IgD-negative memory B cell (primary cell): ENCODE measurements at regions not wholly inside any gene's neighbourhood (a gene's known extent, or its start where the extent isn't known, plus 50 kb on each side); places are given as distances from the start of the nearest gene placed in this dataset.
"Not testable (repeated sequence)": the region's sequence is repeated elsewhere in the genome, so short reads cannot be mapped to it uniquely, and the experiment has no call there.

ENCODE experiments used
- H3K27ac Mint-ChIP-seq, 3 donors: one replicate each; pipeline ENCODE4 v1.8.0; 2020 to 2022; ENCODE audit warnings: mild to moderate bottlenecking in 3 of 3, mixed read lengths in 3 of 3, moderate library complexity in 1 of 3
- H3K27me3 Mint-ChIP-seq: one replicate; pipeline ENCODE4 v1.8.0; 2021; ENCODE audit warnings: mixed read lengths
- H3K36me3 Mint-ChIP-seq: one replicate; pipeline ENCODE4 v1.8.0; 2020; ENCODE audit warnings: mild to moderate bottlenecking, mixed read lengths
- H3K4me1 Mint-ChIP-seq, 3 donors: one replicate each; pipeline ENCODE4 v1.8.0; 2020 to 2022; ENCODE audit warnings: mixed read lengths in 3 of 3, mild to moderate bottlenecking in 1 of 3
- H3K4me3 Mint-ChIP-seq, 4 donors: one replicate each; pipeline ENCODE4 v1.8.0; 2020 to 2022; ENCODE audit warnings: mild to moderate bottlenecking in 4 of 4, mixed read lengths in 4 of 4, moderate library complexity in 3 of 4
- H3K9me3 Mint-ChIP-seq, 3 donors: one replicate each; pipeline ENCODE4 v1.8.0; 2020 to 2021; ENCODE audit warnings: mixed read lengths in 3 of 3, mild to moderate bottlenecking in 1 of 3

GRCh38 chr21:28423521-28424190 is 569.0 kb downstream of the LTN1 start:
- Mint-ChIP-seq H3K36me3 (no peaks in the 10 kb centered on the region), H3K27ac (no peak overlapping the region), H3K27me3 (no peaks in the 10 kb centered on the region), H3K4me3 (no peak overlapping the region), H3K4me1 (no peaks in the 10 kb centered on the region), H3K9me3 (no peaks in the 10 kb centered on the region)

DNA sequence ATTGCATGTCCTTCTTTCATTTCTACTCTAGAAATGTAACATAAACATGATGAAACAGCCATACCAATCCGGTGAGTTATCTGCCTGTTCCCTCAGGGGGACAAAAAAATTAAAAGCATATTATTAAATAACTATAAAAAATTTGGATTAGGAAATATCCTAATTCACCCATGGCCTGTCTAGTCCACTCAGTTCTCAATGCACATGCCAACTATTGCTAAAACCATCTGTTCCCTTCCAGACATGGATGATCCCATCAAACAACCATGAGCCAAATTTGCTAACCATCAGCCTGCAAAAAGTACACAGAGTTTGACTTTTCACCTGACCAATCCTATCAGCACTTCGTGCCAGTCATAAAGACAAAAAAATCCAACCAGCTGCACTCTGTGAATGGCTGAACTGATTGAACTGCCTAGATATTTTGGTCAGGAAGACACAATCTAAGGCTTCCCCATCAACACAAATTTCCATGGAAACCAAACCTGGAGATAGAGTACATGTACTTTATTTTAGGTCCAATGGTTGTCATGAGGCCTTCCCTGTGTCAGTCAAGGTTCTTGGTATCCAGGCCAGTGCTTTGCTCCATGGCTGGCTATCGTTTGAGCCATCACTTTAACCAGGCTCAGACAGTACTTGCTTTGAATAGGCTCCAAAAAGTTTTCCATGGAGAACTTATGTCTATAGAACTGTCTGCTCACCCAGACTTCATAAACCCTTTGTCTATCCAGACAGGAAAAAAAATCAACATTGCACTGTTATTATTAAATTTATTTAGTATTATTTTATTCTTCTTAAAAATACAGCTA is 570.8 kb downstream of the LTN1 start:
- H3K27ac Mint-ChIP-seq = no peak overlapping the region
- no peaks in the 10 kb centered on the region for H3K9me3 Mint-ChIP-seq
- H3K4me3 Mint-ChIP-seq = no peak overlapping the region
- no peaks in the 10 kb centered on the region for H3K27me3 Mint-ChIP-seq
- no peaks in the 10 kb centered on the region for H3K4me1 Mint-ChIP-seq
- no peaks in the 10 kb centered on the region for H3K36me3 Mint-ChIP-seq

DNA sequence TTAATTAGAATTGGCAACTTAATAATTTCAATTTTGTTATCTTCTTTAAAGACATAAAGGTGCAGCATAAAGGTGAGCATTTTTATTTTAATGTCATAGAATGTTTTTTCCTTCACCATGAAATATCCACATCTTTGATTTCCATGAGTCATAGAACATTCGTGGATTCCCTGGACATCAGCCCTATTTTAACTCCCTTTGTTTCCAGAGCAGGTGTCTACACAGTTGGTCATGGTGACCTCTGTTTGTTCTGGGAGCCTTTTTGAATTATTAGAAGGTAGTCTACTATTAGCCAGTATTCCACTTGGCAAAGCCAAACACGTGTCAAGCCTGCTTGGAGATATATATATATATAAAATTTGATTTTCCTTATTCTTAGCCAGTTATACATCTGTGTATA is 572.9 kb downstream of the LTN1 start:
- Mint-ChIP-seq H3K27me3 (no peaks in the 10 kb centered on the region), H3K27ac (no peak overlapping the region), H3K9me3 (no peaks in the 10 kb centered on the region), H3K4me1 (no peaks in the 10 kb centered on the region), H3K4me3 (no peak overlapping the region), H3K36me3 (no peaks in the 10 kb centered on the region)

- no peaks in the 10 kb centered on the region for H3K9me3 Mint-ChIP-seq
- no peaks in the 10 kb centered on the region for H3K36me3 Mint-ChIP-seq
- H3K4me1 Mint-ChIP-seq = no peaks in the 10 kb centered on the region
- no peak overlapping the region for H3K4me3 Mint-ChIP-seq
- no peak overlapping the region for H3K27ac Mint-ChIP-seq
- H3K27me3 Mint-ChIP-seq = no peaks in the 10 kb centered on the region
Observed at GRCh38 chr21:28418726-28419514, 573.8 kb downstream of the LTN1 start.

DNA sequence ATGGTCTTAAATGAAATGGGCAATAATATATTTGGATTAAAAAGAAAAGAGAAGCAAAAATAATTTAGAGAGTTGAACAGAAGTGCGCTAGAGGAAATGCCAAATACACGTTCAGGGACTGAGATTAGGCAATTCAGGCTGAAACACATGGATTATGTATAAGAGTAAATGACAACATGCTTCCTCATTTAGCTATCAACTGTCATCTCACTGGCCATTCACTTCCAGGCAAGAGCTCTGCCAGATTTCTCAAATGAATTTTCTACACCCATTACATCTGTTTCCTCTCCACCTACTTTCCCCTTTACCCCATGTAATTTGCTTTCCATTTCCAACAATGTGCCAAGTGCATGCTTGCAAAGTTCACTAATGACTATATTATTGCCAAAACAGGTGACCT is 582.4 kb downstream of the LTN1 start:
- no peak overlapping the region for H3K27ac Mint-ChIP-seq
- H3K4me3 Mint-ChIP-seq = no peak overlapping the region
- no peaks in the 10 kb centered on the region for H3K27me3 Mint-ChIP-seq
- H3K9me3 Mint-ChIP-seq = no peaks in the 10 kb centered on the region
- no peaks in the 10 kb centered on the region for H3K36me3 Mint-ChIP-seq
- no peaks in the 10 kb centered on the region for H3K4me1 Mint-ChIP-seq

DNA sequence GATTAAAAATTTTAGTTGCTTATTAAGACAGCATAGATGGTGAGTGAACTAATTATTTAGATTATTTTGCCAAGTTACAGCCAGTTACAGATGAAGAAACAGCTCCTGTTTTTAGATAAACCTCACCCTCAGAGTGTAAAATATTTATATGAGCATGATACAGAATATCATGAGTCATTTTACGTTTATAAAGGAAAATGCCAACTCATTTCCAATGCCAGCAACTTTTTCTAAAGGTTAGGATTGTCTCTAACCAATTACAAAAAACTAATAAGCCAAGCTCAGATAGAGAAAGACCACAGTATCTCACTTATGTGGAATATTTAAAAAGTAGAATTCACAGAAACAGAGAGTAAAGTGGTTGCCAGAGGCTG is 590.1 kb downstream of the LTN1 start:
- no peaks in the 10 kb centered on the region for H3K36me3 Mint-ChIP-seq
- no peak overlapping the region for H3K27ac Mint-ChIP-seq
- no peaks in the 10 kb centered on the region for H3K27me3 Mint-ChIP-seq
- H3K4me3 Mint-ChIP-seq = no peak overlapping the region
- peaks cover 0 to 2% (median 0%) of the 10 kb centered on the region in 3 donors for H3K9me3 Mint-ChIP-seq
- H3K4me1 Mint-ChIP-seq = no peaks in the 10 kb centered on the region

DNA sequence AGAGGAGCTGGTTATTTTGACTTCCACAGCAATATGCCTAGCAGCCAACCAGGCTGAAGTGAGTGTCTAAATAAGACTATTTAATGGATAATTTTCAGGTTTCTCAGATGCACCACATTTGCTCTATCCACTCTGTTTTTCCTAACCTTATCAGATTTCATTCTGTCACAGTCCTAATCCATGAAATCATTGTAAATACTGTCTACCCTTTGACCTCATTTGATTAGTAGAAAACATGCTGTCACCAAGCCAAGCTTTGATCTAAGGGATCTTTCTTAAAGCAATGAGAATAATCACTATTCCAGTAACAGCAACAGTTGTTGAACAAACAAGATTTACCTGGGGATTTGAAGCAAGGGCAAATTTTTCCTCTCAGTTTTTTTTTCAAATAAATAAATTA is 595.6 kb downstream of the LTN1 start:
- no peaks in the 10 kb centered on the region for H3K27me3 Mint-ChIP-seq
- H3K4me3 Mint-ChIP-seq = no peak overlapping the region
- H3K36me3 Mint-ChIP-seq = no peaks in the 10 kb centered on the region
- peaks cover 0 to 5% (median 4%) of the 10 kb centered on the region in 3 donors for H3K9me3 Mint-ChIP-seq
- no peaks in the 10 kb centered on the region for H3K4me1 Mint-ChIP-seq
- no peak overlapping the region for H3K27ac Mint-ChIP-seq

DNA sequence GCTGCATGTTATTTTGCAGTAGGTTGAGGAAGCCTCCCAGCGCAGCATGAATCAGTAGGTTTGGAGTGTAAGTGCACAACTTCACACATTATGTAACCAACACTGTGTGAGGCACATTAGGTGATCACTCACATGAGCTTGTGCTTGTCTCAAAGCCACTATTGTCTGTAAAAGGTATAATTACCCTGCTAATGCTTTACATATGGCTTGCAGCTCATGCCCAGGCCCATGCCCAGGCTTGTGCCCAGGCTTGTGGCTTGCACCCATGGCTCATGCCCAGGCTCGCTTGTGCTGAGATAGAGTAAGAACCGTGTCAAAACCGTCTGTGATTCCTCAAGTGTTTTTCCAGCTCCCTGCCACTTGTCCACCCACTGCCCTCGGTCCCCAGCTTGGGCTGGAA is 596.3 kb downstream of the LTN1 start:
- no peaks in the 10 kb centered on the region for H3K36me3 Mint-ChIP-seq
- peaks cover 0 to 5% (median 4%) of the 10 kb centered on the region in 3 donors for H3K9me3 Mint-ChIP-seq
- peak overlapping the region in 1 of 4 donors; percentile 68 for H3K4me3 Mint-ChIP-seq
- no peaks in the 10 kb centered on the region for H3K4me1 Mint-ChIP-seq
- no peak overlapping the region for H3K27ac Mint-ChIP-seq
- H3K27me3 Mint-ChIP-seq = no peaks in the 10 kb centered on the region

- no peak overlapping the region for H3K4me3 Mint-ChIP-seq
- no peaks in the 10 kb centered on the region for H3K27me3 Mint-ChIP-seq
- peaks cover 0 to 5% (median 3%) of the 10 kb centered on the region in 3 donors for H3K9me3 Mint-ChIP-seq
- H3K36me3 Mint-ChIP-seq = no peaks in the 10 kb centered on the region
- H3K27ac Mint-ChIP-seq = no peak overlapping the region
- no peaks in the 10 kb centered on the region for H3K4me1 Mint-ChIP-seq
Observed at GRCh38 chr21:28393279-28393678, 599.4 kb downstream of the LTN1 start.

DNA sequence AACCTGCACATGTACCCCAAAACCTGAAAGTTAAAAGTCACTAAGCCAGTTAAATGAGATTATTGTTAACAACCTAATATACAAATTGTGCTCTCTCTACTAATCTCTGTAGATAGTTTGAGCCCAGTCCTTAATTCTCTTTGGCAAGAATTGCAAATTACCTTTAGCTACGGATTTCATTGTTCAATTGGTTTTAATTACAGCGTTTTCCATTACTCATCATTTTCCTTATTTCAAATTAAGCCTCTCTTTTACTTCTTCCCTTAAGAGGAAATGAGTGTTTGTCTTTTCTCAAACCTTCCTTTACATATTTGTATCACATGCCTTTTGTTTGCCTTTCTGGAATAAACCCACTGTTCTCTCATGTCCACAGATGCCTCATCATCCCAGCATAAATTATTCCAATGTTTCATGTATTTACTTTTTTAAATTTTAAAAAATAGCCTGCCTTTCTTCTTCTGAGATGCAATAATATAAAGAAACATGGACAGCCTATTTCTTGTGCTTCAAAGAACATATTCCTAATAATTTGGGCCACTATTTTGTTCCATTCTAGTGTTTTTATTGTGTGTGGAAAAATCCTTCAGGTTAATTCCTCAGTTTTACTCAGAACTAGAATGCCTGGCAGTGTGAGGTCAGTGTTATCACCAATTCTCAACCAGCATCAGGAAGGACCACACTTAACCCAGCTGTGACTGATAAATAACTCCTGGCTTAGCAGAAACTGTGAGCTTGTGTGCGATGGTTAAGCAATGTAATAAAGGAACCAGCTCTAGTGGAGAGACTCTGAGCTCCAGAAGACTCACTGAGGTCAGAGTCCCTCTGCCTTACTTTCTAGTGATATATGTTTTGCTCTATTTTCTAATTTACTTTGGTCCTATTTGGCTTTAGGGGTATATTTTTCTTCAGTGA is 600.5 kb downstream of the LTN1 start:
- Mint-ChIP-seq H3K27me3 (no peaks in the 10 kb centered on the region), H3K4me1 (no peaks in the 10 kb centered on the region), H3K4me3 (no peak overlapping the region), H3K27ac (no peak overlapping the region), H3K9me3 (peaks cover 0 to 5% (median 3%) of the 10 kb centered on the region in 3 donors), H3K36me3 (no peaks in the 10 kb centered on the region)

DNA sequence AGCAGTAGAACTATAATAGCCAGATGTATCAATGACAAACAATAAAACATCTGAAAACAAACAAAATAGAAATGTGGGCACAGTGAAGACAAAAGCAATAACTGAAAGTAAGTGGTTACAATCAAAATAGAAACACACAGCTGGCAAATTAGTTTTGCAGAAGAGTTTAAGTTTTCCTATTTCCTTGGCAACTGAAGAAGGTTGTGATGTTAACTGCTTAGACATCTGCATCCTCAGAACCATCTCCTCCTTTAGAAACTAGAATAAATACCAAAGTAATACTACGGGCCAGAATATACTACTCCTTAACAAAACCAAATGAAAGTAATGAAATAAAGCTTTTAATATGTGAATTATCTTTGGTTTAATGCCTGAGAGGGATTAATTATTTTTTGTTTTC is 605.5 kb downstream of the LTN1 start:
- no peaks in the 10 kb centered on the region for H3K9me3 Mint-ChIP-seq
- H3K27me3 Mint-ChIP-seq = no peaks in the 10 kb centered on the region
- no peaks in the 10 kb centered on the region for H3K4me1 Mint-ChIP-seq
- H3K36me3 Mint-ChIP-seq = no peaks in the 10 kb centered on the region
- no peak overlapping the region for H3K27ac Mint-ChIP-seq
- no peak overlapping the region for H3K4me3 Mint-ChIP-seq

DNA sequence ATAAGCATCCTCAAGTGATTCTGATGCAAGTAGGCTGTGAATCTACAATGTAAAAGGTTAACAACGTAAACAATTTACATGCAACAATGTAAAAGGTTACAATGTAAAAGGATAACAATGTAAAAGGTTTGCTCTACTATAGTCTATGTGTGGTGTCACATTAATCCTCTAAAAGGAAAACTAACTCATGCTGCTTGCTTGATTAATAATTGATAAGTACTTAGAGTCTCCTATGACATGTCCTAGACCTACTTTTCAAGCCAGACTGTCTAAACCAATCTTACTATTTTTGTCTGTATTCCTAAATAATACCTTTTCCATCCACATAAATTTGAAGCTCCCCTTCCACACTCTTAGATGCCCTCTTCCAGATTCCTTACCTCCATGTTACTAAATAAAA is 606.8 kb downstream of the LTN1 start:
- Mint-ChIP-seq H3K4me1 (no peaks in the 10 kb centered on the region), H3K4me3 (no peak overlapping the region), H3K36me3 (no peaks in the 10 kb centered on the region), H3K27me3 (no peaks in the 10 kb centered on the region), H3K27ac (no peak overlapping the region), H3K9me3 (no peaks in the 10 kb centered on the region)

DNA sequence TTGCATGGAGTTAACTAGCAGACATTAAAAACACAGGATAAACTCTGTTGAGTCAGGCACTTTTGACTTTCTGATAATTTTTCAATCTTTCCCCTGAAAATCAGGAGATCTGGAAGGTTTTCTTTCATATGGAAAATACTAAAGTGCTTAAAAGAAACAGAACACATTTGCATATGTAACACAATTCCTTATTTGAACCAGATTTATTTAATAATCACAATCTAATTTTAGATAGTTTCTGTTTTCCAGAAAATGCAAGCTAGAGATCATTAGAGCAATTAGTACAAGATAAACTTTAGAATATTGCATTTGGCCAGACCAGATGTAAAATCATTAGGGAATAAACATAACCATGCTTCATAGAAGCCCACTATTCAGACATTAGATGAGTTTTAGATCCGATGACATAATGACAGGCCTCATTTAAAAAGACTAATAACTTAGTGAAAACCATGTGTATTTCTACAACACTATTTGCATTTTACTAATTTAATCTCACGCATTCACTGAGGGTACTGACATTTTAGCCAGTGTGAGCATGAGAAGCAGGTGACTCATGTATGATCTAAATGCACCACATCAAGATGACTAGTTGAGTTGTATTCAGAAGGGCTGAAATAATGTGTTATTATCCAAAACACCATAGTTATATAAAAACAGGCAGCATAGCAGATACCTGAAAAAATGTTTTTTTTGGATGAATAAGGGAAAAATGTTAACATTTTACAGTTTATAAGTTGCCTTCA is 611.5 kb downstream of the LTN1 start:
- H3K9me3 Mint-ChIP-seq, H3K36me3 Mint-ChIP-seq, H3K4me1 Mint-ChIP-seq, H3K27me3 Mint-ChIP-seq, H3K4me3 Mint-ChIP-seq, H3K27ac Mint-ChIP-seq: not testable (repeated sequence)

- Mint-ChIP-seq H3K27ac (no peak overlapping the region), H3K9me3 (peaks cover 0 to 3% (median 1%) of the 10 kb centered on the region in 3 donors), H3K4me1 (no peaks in the 10 kb centered on the region), H3K36me3 (no peaks in the 10 kb centered on the region), H3K27me3 (no peaks in the 10 kb centered on the region), H3K4me3 (no peak overlapping the region)
Observed at GRCh38 chr21:28380241-28380640, 612.4 kb downstream of the LTN1 start.
